HCT116 (cell line): ENCODE measurements at regions not wholly inside any gene's neighbourhood (a gene's known extent, or its start where the extent isn't known, plus 50 kb on each side); places are given as distances from the start of the nearest gene placed in this dataset.

Source experiments
- ATAC-seq: fragments of 200-7000 bp; cut with Tn5 transposase; 2 replicates; pipeline ENCODE4 v1.9.1; 2020; ENCODE audit warnings: mild to moderate bottlenecking, moderate library complexity
- BruUV-seq: library from RNA; stranded (reverse); fragments of 400-500 nt; replicated peaks from 2 replicates; lab custom pipeline; 2021; lab: Mats Ljungman, UMichigan
- CTCF ChIA-PET: fragments of 300-600 bp; sonication (Branson Sonifier 250); formaldehyde crosslinking; loops from one replicate; lab custom pipeline; 2021; ENCODE audit warnings: antibody characterized with exemption; lab: Charles Lee
- POLR2A ChIA-PET: fragments of 300-600, 350-600 bp; sonication (Branson Sonifier 250); formaldehyde crosslinking; loops from one replicate; lab custom pipeline; 2021; ENCODE audit warnings: antibody characterized with exemption; lab: Charles Lee
- RAD21 ChIA-PET, 2 experiments: fragments of 300-600 bp; sonication (Branson Sonifier 250); formaldehyde crosslinking; loops; one replicate each; lab custom pipeline; 2023; ENCODE audit warnings: low total read pairs in 2 of 2; ENCODE audit not compliant: uncharacterized antibody in 2 of 2, unreplicated experiment in 2 of 2, low non-redundant PET in 1 of 2; lab: Charles Lee
- DNase-seq: peaks from one replicate; pipeline ENCODE4 v3.0.0-alpha.2; 2010; ENCODE audit warnings: low read depth, low spot score
- H2AFZ ChIP-seq: fragments of 200-600 bp; shearing (Covaris generic), sonication (generic); 2 replicates; pipeline ENCODE4 v1.6.1; 2017; ENCODE audit warnings: low read depth, mixed run types, mixed read lengths, antibody characterized with exemption, low read length; ENCODE audit not compliant: poor library complexity, severe bottlenecking
- H3K27ac ChIP-seq: 2 replicates; pipeline ENCODE4 v1.5.1; 2012; ENCODE audit warnings: low read depth, low read length
- H3K27me3 ChIP-seq: fragments of 200-600 bp; sonication (generic); 2 replicates; pipeline ENCODE4 v1.6.1; 2016; ENCODE audit warnings: mixed run types, low read length, mixed read lengths; ENCODE audit not compliant: insufficient read depth
- H3K36me3 ChIP-seq, 2 experiments: fragments of 200-500 bp in 1 of 2; fragments of 200-600 bp in 1 of 2; sonication (Bioruptor generic) in 1 of 2; sonication (generic) in 1 of 2; 2 replicates each; pipeline versions ENCODE4 v1.5.1 to v1.6.1; 2014 to 2016; ENCODE audit warnings: low read length in 2 of 2, inconsistent platforms in 1 of 2, mixed read lengths in 1 of 2, mixed run types in 1 of 2; ENCODE audit not compliant: insufficient read depth in 2 of 2, control insufficient read depth in 1 of 2
- H3K4me1 ChIP-seq, 2 experiments: fragments of 200-600 bp in 1 of 2; sonication (generic) in 1 of 2; 2 replicates each; pipeline versions ENCODE4 v1.5.1 to v1.6.1; 2012 to 2017; ENCODE audit warnings: low read length in 2 of 2, inconsistent platforms in 1 of 2, mild to moderate bottlenecking in 1 of 2, mixed read lengths in 1 of 2, mixed run types in 1 of 2, moderate library complexity in 1 of 2; ENCODE audit not compliant: insufficient read depth in 2 of 2, control insufficient read depth in 1 of 2
- H3K4me2 ChIP-seq: fragments of 200-600 bp; sonication (generic); 2 replicates; pipeline ENCODE4 v1.6.1; 2017; ENCODE audit warnings: mixed run types, low read length, mixed read lengths
- H3K4me3 ChIP-seq, 2 experiments: fragments of 200-600 bp in 1 of 2; sonication (generic) in 1 of 2; replicated peaks in 1 of 2; 2 replicates each; pipeline ENCODE4 v1.5.1; 2011 to 2016; ENCODE audit warnings: low read length in 2 of 2, control low read depth in 1 of 2, low read depth in 1 of 2, mild to moderate bottlenecking in 1 of 2, mixed read lengths in 1 of 2, mixed run types in 1 of 2
- H3K79me2 ChIP-seq: fragments of 200-600 bp; sonication (generic); 2 replicates; pipeline ENCODE4 v1.6.1; 2017; ENCODE audit warnings: mild to moderate bottlenecking, mixed run types, low read length, moderate library complexity, mixed read lengths; ENCODE audit not compliant: insufficient read depth
- H3K9ac ChIP-seq: fragments of 200-600 bp; sonication (generic); 2 replicates; pipeline ENCODE4 v1.6.1; 2016; ENCODE audit warnings: low read length, mixed read lengths
- H3K9me2 ChIP-seq: fragments of 200-600 bp; sonication (generic), shearing (Covaris generic); 2 replicates; pipeline ENCODE4 v1.6.1; 2017; ENCODE audit warnings: mixed run types, mild to moderate bottlenecking, moderate library complexity; ENCODE audit not compliant: insufficient read depth
- H3K9me3 ChIP-seq, 2 experiments: fragments of 200-500 bp in 1 of 2; fragments of 200-600 bp in 1 of 2; sonication (Bioruptor generic) in 1 of 2; sonication (generic) in 1 of 2; 2 replicates each; pipeline ENCODE4 v1.6.1; 2014 to 2017; ENCODE audit warnings: low read length in 2 of 2, mixed read lengths in 2 of 2, inconsistent platforms in 1 of 2, low read depth in 1 of 2, mild to moderate bottlenecking in 1 of 2, mixed run types in 1 of 2, moderate library complexity in 1 of 2; ENCODE audit not compliant: control insufficient read depth in 1 of 2, insufficient read depth in 1 of 2
- H4K20me1 ChIP-seq: fragments of 200-600 bp; sonication (generic), shearing (Covaris generic); 2 replicates; pipeline ENCODE4 v1.6.1; 2017; ENCODE audit warnings: mixed run types, mild to moderate bottlenecking, moderate library complexity; ENCODE audit not compliant: insufficient read depth
- ATF3 ChIP-seq: IDR thresholded peaks from 2 replicates; pipeline ENCODE4 v1.6.1; 2012
- CEBPB ChIP-seq: IDR thresholded peaks from 2 replicates; pipeline ENCODE4 v1.6.1; 2012; ENCODE audit warnings: low read depth
- CTCF ChIP-seq, 3 experiments: fragments of 200-600 bp in 1 of 3; sonication (generic) in 1 of 3; IDR thresholded peaks in 2 of 3; conservative IDR thresholded peaks in 1 of 3; 2 replicates each; pipeline ENCODE4 v1.5.1; 2012 to 2017; ENCODE audit warnings: low read depth in 2 of 3, low read length in 2 of 3, antibody characterized with exemption in 1 of 3, borderline replicate concordance in 1 of 3, control low read depth in 1 of 3, mild to moderate bottlenecking in 1 of 3, mixed read lengths in 1 of 3, mixed run types in 1 of 3, moderate library complexity in 1 of 3; ENCODE audit not compliant: insufficient read depth in 1 of 3
- EGR1 ChIP-seq: IDR thresholded peaks from 2 replicates; pipeline ENCODE4 v1.6.1; 2012; ENCODE audit warnings: low read depth
- ELF1 ChIP-seq: IDR thresholded peaks from 2 replicates; pipeline ENCODE4 v1.6.1; 2012; ENCODE audit warnings: low read depth, borderline replicate concordance
- EZH2 ChIP-seq: fragments of 200-600 bp; sonication (generic); IDR thresholded peaks from 2 replicates; pipeline ENCODE4 v1.6.1; 2017; ENCODE audit warnings: antibody characterized with exemption, mixed run types
- EZH2phosphoT487 ChIP-seq: fragments of 200-600 bp; IDR thresholded peaks from 2 replicates; pipeline ENCODE4 v1.6.1; 2018; ENCODE audit warnings: antibody characterized with exemption, borderline replicate concordance
- FOSL1 ChIP-seq: IDR thresholded peaks from 2 replicates; pipeline ENCODE4 v1.6.1; 2012; ENCODE audit warnings: low read depth
- JUND ChIP-seq: IDR thresholded peaks from 2 replicates; pipeline ENCODE4 v1.6.1; 2012
- MAX ChIP-seq: IDR thresholded peaks from 2 replicates; pipeline ENCODE4 v1.6.1; 2012
- POLR2A ChIP-seq: IDR thresholded peaks from 2 replicates; pipeline ENCODE4 v1.7.0; 2011; ENCODE audit warnings: borderline replicate concordance; ENCODE audit not compliant: insufficient read depth, insufficient read length; ENCODE audit errors: extremely low read depth
- RAD21 ChIP-seq: IDR thresholded peaks from 2 replicates; pipeline ENCODE4 v1.6.1; 2012; ENCODE audit warnings: low read depth, mild to moderate bottlenecking
- REST ChIP-seq: IDR thresholded peaks from 2 replicates; pipeline ENCODE4 v1.6.1; 2012; ENCODE audit warnings: low read depth
- SIN3A ChIP-seq: IDR thresholded peaks from 2 replicates; pipeline ENCODE4 v1.6.1; 2012; ENCODE audit warnings: low read depth
- SP1 ChIP-seq: IDR thresholded peaks from 2 replicates; pipeline ENCODE4 v1.6.1; 2012; ENCODE audit warnings: low read depth
- SRF ChIP-seq: IDR thresholded peaks from 2 replicates; pipeline ENCODE4 v1.6.1; 2012; ENCODE audit warnings: low read depth
- TCF7L2 ChIP-seq: IDR thresholded peaks from 2 replicates; pipeline ENCODE4 v1.7.0; 2011; ENCODE audit warnings: borderline replicate concordance, inconsistent platforms; ENCODE audit not compliant: insufficient read depth, insufficient read length; ENCODE audit errors: extremely low read depth
- YY1 ChIP-seq: IDR thresholded peaks from 2 replicates; pipeline ENCODE4 v1.6.1; 2011; ENCODE audit warnings: low read length, low read depth, moderate library complexity, mild to moderate bottlenecking; ENCODE audit not compliant: insufficient replicate concordance; ENCODE audit errors: extremely low read depth
- ZFX ChIP-seq: fragments of 450-650 bp; IDR thresholded peaks from 2 replicates; pipeline ENCODE4 v1.6.1; 2017
- ZNF274 ChIP-seq: fragments of 200-500 bp; sonication (Bioruptor generic); IDR thresholded peaks from 2 replicates; pipeline ENCODE4 v1.6.1; 2014; ENCODE audit warnings: mild to moderate bottlenecking, low read depth, low read length, inconsistent platforms
- intact Hi-C: fragments of 100-400 bp; cut with micrococcal nuclease; formaldehyde crosslinking; loops from 2 replicates; pipeline ENCODE4 v1.10.0; 2022

- H3K27me3 ChIP-seq: no peaks in the 10 kb centered on the region
- H3K4me1 ChIP-seq: peaks cover 54 to 82% of the 10 kb centered on the region in 2 experiments
- TF ChIP-seq ELF1 (no peak), JUND (no peak), EGR1 (no peak), MAX (no peak), CEBPB (no peak), SP1 (no peak), EZH2phosphoT487 (no peak), SRF (no peak), EZH2 (no peak), ATF3 (no peak), ZFX (no peak), TCF7L2 (no peak), RAD21 (no peak), ZNF274 (no peak), CTCF (IDR thresholded peaks at IDR 0.05 in 2 of 3, conservative IDR thresholded peaks at IDR 0.05 in 1 of 3; ENCODE audit: borderline replicate concordance in 1 of 3, insufficient read depth in 1 of 3, low read depth in 2 of 3, low read length in 2 of 3) (no peak), YY1 (no peak), FOSL1 (no peak), SIN3A (no peak), REST (no peak), POLR2A (no peak)
- TF ChIP-seq, all 23 proteins: peak for 0
- DNase-seq (no peak), ATAC-seq (no peak)
- intact Hi-C loops: no loop called here
- H2AFZ ChIP-seq: no peak overlapping the region
- no TSS peak for BruUV-seq
- peak overlapping the region; percentile 59 for H3K4me2 ChIP-seq
- no peak overlapping the region for H3K9ac ChIP-seq
- ChIA-PET POLR2A (interaction anchor here (0.9 kb wide), 1 partner anchor 92 kb away, joined by 3 read pairs; the partner anchor contains the start of gene RNF141), RAD21 (no interaction called here), CTCF (interaction anchor here (1.1 kb wide), 1 partner anchor 22 kb away, joined by 4 read pairs; no protein-coding TSS in a partner anchor)
- H4K20me1 ChIP-seq: no peaks in the 10 kb centered on the region
- H3K9me2 ChIP-seq: no peaks in the 10 kb centered on the region
- H3K27ac ChIP-seq: peak overlapping the region; percentile 82; the same call in 1 of the 2 replicates
- H3K79me2 ChIP-seq: no peaks in the 10 kb centered on the region
- H3K9me3 ChIP-seq: no peaks in the 10 kb centered on the region
- 0 out of 4 replicates have a peak, but pooled peaks cover 0 to 3% of the 10 kb centered on the region in 2 experiments for H3K36me3 ChIP-seq
- no peak overlapping the region for H3K4me3 ChIP-seq
These were observed 61.1 kb downstream of the IRAG1 start for GRCh38 chr11:10632483-10632882.
